SKM-1 treated with dmso at 0.1 percent for 144 hours (cell line): ENCODE measurements at regions not wholly inside any gene's neighbourhood (a gene's known extent, or its start where the extent isn't known, plus 50 kb on each side); places are given as distances from the start of the nearest gene placed in this dataset.

Source experiments
- DNase-seq: peaks from one replicate; lab custom pipeline; 2025; ENCODE audit not compliant: unreplicated experiment; lab: John Stamatoyannopoulos, UW

DNA sequence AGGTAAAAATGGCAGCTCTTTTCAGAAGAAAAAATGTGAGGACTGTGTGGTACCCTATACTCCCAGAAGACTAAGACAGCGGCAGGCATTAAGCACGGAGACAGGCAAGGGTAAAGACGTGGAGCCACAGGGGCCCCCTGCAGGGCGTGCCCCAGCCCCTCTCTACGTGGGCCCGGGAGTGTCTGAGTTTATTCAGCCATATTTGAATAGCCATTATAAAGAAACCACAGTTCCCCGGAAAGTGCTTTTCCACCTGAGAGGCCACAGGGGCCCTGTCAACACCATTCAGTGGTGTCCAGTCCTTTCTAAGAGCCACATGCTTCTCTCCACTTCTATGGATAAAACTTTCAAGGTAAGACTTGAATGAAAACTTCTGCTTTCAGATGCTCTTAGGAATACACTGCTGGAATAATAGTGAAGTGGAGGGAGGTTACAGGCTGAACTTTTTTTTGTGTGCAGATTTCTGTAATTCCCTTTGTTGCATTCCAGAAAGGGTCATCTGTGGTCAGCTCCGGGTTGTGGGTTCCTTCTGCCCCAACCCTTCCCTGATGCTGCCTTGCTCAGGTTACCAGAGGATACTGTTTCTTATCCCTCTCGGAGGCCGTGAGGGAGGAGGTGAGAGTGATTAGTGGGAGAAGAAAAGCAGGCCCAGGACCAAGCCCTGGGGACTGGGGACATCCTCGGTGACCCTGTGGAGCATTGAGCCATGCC lies 58.4 kb downstream of the SLC25A47 start:
- no peak for DNase-seq

DNA sequence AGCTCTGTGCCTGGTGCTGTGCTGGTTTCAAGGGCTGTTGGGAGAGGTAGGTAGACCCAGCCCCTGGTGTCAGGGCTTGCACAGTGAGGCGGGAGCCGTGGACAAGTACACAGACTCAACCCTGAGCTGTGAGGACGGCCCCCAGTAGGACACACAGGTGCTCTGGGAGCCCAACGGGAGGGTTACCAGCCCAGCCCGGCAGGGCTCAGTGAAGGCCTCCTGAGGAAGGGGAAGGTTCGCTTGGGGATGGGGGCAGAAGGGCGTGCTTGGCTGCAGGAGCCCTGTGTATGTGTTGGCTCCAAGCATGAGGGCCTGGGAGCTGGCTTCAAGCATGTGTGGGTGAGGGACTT lies 58.9 kb downstream of the SLC25A47 start:
- no peak for DNase-seq

DNA sequence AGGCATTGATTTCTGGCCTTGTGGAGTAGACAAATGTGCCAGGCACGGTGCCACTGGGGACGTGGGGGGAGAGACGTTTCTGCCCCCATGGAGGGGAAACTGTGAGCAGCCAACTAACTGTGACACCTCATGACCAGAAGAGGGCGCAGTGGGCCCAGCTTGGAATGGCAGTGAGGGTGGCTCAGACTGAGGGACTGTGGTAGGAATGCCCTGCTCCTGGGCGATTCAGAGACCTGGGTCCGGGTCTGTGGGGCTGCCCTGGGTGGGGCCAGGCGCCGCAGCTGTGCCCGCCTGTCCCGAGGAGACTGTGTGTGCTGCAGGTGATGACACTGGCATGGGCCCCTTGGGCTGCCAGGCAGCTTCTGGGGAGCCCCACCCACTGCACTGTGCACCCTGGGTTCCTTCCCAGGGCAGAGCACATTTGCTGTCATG lies 60.6 kb downstream of the SLC25A47 start:
- no peak for DNase-seq

DNA sequence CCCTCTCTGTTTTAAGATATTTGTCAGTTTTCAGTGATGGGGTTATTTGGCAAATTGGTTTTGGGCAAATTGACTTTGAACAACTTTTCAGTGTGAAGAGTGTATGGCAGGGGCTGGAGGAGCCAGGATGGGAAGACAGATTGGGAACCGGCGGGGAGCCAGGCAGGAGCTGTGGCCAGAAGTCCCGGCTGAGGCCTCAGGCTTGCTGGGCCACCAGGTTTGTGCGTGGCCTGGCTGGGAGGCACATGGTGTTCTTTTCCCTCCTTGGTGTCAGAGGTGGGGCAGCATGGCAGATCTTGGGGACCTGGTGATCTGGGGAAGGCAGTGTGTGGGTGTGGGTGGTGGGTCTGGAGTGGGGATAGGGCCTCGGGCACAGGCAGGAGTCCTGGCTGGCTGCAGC lies 61.1 kb downstream of the SLC25A47 start:
- DNase-seq = no peak

DNA sequence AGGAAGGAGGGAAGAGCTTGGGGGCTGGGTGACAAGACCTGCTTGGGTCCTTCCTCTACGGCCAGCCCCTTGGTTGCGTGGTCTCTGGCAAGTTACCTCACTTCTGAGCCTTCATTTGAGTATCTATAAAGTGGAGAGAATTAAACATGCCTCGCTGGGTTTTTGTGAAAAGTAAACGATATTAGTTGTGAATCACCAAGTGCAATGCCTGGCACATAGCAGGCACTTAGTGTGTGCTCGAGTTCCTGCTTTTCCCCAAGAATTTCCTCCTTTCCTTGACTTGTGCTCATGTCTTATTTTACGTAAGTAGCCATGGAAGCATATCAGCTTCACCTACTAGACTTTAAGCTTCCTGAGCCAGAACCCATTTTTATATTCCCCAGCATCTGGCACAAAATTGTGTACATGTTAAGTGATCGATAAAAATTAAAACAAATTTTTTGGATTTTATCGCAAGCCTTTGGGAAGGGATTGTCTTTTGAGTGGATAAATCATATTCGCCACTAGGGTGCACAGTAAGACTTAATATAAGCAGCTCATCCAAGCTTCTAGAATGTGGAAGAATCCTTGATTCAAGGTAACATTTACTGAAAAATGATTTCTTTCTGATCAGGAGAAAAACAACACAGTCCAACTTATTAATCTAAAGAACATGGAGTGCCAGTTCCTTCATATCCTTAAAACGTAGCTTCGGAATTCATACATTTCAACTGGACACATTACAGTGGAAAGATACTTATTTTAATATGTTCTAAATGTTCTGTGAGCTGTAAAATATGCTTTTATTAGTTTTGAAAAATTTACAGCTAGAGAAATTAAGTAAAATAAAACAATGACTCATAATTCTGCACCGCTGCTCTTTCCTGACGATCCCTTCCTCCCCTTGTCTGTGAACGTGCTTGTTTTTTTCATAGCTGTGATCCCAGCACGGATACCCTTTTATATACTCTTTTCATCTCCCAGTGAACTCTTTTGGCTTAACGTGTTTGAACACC lies 62.0 kb downstream of the SLC25A47 start:
- no peak for DNase-seq

DNA sequence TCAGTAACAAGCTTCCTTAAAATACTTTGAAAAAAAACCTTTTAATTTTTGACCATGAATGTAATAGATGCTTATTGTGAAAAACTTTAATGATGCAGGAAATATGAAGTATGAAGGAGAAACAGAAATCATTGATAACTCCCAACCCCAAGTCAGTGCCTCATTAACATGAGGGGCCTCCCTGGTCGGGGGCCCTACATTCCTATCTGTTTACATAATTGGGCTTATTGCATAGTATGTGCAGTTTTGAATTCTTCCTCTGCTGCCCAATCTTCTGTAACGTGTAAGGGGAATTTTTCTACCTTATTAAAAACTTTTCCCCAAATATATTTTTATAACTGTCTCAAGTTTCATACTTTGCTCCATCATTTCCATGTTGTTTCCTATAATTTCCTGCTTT lies 63.0 kb downstream of the SLC25A47 start:
- DNase-seq = no peak

DNA sequence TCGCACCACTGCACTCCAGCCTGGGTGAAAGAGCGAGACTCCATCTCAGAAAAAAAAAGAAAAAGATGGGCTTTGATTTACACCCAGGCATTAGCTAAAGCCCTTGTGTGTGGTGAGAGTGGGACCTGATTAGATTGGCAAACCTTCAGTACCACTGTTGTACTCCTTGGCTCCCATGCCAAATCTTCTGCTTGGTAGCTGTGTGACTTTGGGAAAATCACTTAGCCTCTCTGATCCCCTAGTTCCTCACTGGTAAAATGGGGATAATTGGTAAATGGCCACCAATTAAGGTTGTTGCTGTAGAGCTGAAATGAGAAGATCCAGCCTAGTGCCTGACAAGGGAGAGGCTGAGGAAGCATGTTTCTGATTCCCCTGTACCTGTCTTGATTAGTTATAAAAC lies 63.7 kb downstream of the SLC25A47 start:
- no peak for DNase-seq

DNA sequence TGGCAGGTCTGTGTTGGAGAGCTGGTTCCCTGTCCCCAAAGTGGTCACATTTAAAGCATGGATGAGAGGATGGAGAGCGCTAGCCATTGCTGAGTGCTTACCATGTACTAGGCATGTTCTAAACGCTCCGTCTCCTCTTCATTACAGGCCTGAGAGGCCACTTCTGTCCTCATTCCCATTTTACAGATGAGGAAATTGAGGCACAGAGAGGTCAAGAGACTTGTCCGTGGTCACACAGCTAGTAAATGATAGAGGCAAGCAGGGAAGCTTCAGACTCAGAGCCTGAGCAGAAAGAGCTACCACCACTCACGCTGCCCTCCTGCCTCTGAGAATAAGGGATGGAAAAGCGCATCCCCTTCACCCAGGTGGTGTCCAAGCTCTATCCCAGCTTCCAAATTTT lies 64.3 kb downstream of the SLC25A47 start:
- no peak for DNase-seq

DNA sequence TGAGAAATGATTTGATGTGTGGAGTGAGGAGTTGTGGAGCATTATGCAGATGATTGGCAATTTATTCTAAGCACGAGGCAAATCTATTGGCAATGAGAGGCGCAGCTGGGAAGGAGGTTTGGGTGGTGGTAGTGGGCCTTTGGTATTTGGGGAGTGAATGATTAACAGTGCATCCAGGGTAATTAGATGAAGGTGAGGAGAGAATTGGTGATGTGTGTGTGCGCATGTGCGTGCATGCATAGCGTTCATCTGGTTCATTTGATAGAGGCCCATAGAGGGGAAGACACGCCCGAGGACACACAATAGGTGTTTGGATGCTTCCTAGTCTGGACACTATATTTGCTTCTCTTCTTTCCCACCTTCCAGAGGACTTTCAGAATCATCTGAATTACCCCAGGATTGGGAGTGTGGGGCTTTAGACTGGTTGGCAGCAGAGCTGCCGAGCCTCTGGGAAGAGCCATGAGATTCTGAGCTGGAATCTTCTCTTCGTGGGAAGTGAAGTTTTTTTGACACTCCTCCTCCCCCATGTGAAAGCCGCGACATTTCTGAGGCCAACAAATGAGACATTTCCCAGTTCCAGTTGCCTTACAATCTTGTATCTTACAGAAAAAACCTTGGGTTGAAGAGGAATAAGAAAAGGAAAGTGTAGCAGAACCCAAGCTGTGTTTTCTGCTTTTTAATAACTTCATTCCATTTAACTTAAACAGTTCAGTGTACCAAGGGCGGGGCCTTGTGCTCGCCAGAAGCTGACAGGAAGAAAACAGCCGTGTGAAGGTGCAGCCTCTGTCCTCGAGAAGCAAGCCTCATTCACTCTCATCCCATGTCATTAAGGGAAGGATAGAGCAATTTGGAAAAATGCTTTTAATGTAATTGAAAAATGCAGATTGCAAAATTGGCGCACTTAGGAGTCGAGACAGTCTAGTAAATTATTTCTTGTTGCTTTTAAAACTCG lies 65.2 kb downstream of the SLC25A47 start:
- no peak for DNase-seq

DNA sequence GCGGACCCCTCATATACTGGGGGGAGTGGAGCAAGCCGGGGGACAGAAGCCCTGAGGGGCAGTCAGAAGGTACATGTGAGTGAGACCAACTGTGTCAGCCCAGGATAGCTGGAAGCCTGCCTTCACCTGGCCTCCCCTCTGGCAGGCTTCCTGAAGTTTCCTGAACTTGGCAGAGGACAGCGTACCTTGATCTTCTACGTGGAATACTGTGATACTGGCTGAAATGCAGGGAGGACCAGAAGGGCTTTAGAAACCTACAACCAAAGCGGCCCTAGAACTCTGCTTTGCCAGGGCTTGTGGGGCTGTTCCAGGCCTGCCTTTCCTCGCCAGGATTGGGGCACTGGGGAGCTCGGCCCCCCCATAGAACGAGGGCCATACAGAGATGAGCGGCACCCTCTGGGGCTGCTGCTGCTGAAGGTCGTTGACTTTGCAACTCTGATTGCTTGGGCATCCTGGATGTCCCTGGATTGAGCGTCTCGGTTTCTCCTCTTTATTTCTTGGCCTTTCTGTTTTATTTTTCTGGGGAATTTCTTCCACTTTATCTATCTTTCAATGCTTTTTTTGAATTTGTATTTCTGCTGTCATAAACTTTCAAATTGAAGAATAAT lies 66.5 kb downstream of the SLC25A47 start:
- no peak for DNase-seq

DNA sequence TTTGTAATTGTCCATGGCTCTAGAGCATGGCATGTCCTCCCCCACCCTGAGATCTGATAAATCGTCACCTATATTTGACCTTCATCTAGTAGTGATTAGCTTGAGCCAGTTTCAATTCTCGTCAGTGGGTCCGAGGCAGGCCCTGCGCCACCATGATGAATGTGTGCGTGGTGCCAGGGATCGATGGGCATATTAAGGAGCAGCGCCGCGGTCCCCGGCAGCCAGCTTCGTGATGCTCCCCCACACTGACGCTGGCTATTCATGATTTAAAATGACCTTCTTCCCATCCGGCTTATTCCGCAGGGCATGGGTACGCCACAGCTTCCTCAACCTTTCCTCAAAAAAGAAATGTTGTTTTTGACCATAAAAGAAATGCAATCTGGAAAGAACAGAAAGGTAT lies 68.0 kb downstream of the SLC25A47 start:
- no peak for DNase-seq

DNA sequence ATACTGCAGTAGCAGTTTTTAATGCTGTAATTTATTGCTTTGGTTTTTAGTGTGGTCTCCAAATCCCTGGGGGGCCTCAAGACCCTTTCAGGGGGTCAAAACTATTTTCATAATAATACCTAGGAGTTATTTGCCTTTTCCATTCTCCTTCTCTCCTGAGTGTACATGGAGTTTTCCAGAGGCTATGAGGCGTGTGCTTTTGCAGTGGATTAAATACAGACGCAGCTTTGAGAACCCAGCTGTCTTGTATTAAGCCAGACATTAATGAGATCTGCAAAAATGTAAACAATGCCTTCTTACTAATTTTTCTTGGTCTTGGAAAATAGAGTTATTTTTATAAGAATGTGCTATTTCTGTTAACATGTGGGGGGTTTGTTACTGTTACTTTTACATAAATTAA lies 68.6 kb downstream of the SLC25A47 start:
- DNase-seq = no peak

DNA sequence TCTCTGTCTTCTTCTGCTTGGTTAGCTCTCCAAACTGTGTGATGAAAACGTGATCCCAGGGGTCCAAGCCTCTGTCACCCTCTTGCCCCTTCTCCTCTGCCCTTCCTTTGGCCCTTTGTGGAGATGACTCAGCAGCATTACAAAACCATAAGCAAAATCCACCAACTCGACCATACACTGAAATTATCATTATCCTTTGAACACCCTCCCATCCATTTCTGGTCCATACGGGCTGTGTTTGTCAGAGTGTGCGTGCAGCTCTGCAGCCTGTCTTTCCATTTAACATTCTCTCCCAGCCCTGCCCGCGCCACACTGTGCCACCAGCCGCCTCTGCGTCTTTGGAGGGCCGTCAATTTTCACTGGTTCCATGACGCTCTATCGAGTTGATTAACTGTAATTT lies 69.2 kb downstream of the SLC25A47 start:
- DNase-seq = no peak

DNA sequence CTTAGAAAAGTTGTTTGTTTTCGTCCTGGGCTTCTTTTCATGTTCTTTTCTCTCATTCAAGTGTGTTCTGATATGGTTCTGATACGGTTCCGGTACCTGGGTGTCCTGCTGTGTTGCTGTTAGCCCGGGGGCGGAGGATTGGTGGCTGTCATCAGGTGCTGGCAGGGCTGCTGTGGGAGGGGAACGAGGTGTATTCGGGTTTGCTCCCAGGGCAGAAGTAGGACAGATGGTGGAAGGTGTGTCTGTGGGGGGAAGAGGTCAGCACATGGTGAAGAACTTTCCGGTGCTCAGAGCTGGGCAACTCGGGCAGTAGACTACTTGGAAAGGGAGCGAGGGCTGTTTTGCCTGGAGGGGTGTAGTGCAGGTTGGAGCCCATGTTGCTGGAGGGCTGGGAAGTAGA lies 70.2 kb downstream of the SLC25A47 start:
- no peak for DNase-seq

DNA sequence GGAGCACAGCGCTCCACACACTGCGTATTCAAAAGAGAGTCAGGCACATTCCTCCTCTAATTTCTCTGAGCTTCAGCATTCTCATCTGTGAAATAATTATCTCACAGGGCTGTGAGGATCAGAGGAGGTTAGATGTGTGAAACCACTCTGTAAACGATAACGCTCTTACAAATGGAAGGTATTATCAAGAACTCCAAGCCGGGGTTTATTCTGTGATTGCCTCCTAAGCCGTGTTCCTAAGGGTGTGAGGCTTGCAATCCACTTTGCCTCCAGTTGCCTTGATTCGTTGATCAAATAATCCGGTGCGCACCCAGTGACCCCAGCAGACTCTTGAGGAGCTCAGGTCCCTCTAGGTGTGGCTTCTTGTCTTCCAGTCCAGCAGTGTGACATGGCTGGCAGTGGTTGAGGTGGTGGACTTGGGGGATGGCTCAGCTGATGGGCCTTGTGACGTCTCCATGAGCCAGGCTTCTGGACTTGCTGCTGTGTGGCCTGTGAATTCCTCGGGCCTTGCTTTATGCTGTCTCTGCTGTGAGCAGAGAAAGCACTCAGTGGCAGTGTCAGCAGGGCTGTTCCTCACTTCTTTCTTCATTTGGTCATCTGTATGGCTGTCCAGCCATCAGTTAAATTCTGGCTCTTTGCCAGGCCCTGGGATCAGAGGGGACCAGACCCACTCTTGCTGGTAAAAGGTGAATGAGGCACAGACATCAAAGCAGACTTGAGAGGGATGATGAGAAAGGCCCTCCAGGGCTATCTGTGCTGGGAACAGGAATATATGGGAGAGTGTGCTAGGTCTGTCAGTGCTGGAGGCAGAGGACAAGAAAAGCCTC lies 71.0 kb downstream of the SLC25A47 start:
- no peak for DNase-seq

DNA sequence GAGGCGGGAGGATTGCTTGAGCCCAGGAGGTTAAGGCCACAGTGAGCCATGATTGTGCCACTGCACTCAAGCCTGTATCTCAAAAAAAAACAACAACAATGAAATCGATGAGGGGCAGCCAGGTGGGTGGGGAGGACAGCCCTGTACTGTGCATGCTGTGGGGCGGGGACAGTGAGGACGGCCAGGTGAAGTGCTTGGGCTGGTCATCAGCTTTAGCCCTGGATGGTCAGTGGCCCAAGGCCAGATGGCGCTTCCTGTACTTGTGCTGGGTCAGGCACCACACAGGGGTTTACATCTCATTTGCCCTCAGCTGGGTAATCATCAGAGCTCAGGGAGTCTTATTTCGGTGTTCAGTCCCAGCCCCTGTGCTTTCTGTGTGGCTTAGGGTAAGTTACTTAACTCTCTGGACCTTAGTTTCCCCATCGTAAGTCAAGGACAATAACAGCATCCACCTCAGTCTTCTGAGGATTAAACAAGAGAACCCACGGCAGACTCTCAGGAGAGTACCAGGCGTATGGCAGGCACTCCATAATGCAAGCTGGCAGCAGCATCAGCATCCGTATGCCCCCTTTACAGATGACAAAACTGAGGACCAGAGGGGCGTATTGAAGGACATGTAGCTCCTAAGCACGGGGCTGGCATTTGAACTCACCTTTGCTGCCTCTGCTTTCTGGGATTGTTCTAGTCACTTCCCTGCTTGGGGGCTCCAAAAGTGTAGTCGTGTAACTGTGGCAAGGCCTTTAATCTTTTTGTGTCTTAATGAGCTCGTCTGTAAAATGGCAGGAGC lies 71.9 kb downstream of the SLC25A47 start:
- no peak for DNase-seq

DNA sequence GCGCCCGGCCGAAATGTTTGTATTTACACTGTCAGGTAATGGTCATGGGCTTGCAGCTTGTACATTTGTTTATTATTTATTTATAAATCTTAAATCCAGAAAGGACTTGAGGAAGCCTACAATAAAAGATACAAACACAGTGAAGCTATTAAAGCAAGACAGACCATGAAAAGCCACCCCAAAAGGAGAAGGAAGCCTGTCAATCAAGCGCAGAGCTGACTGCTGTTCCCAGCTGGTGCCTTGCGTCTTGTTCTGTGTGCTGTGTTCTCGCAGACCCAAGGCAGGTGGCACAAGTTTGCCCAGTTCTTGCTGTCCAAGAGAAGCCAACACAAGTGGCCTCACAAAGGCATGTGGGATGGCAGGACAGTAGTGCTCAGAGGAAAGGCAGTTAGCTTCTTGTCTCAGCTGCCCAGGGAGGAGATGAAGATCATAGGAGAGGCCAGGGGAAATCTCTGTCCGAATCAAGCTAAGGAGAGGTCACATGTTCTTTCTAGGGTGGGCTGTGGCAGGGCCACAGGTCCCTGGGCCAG lies 73.2 kb downstream of the SLC25A47 start:
- no peak for DNase-seq

DNA sequence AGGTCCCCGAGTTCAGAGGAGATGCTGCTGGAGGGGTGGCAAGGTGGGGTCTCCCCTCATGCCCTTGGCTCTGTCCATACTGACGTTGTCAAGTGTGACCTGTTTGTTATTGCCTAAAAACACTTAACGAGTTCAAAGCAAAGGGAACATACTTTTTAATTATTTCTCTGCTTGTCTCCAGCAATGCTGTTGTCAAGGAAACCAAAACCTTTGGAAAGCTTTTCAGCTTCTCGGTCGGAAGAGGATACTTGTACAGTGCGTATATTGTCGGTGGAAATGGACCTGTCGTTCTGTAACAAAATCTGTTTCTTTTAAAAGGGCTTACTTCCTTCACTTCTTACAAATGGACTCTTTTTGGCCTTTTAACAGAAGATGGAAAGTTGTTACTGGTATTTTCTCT lies 73.9 kb downstream of the SLC25A47 start:
- DNase-seq = no peak

DNA sequence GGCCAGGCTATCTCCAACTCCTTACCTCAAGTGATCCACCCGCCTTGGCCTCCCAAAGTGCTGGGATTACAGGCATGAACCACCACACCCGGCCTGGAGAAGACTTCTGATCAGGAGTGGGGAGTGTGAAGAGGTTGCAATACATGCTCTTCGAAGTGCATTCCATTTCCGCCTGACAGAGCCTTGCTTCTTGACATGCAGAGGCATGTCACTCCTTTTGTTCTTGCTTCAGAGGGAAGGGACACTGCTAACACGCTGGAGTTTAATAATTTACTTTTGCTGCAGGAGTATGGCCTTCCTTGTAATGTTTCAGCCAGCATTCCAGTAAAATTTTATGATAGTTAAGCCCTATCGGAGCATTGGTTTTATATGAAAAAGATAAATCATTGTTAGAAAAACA lies 74.9 kb downstream of the SLC25A47 start:
- no peak for DNase-seq
